Stimulated activated effector memory CD8-positive, alpha-beta T cell treated with anti-CD3 and anti-CD28 coated beads, Interleukin-12 subunit alpha, Interleukin-12 subunit beta, amount 100 ng/mL, for 72 hours (primary cell): ENCODE measurements at regions not wholly inside any gene's neighbourhood (a gene's known extent, or its start where the extent isn't known, plus 50 kb on each side); places are given as distances from the start of the nearest gene placed in this dataset.
A peak's percentile ranks its signal among the peaks of the same experiment; 100 is the strongest.
"Not testable (repeated sequence)": the region's sequence is repeated elsewhere in the genome, so short reads cannot be mapped to it uniquely, and the experiment has no call there.

Experiments
- ATAC-seq: fragments of 150-1000 bp; cut with Tn5 transposase; 2 replicates; pipeline ENCODE4 v1.10.0; 2021
- DNase-seq, 2 donors: peaks; one replicate each; pipeline ENCODE4 v3.0.0; 2021 to 2022; ENCODE audit warnings: low spot score in 2 of 2
- H3K27ac Mint-ChIP-seq: one replicate; pipeline ENCODE4 v1.8.0; 2022; ENCODE audit warnings: mild to moderate bottlenecking, mixed read lengths
- H3K36me3 Mint-ChIP-seq: one replicate; pipeline ENCODE4 v1.8.0; 2022; ENCODE audit warnings: mild to moderate bottlenecking, mixed read lengths
- H3K4me1 Mint-ChIP-seq: one replicate; pipeline ENCODE4 v1.8.0; 2022; ENCODE audit warnings: mixed read lengths
- H3K4me3 Mint-ChIP-seq: one replicate; pipeline ENCODE4 v1.8.0; 2022; ENCODE audit warnings: mild to moderate bottlenecking, mixed read lengths
- H3K9me3 Mint-ChIP-seq: one replicate; pipeline ENCODE4 v1.8.0; 2022; ENCODE audit warnings: mixed read lengths

DNA sequence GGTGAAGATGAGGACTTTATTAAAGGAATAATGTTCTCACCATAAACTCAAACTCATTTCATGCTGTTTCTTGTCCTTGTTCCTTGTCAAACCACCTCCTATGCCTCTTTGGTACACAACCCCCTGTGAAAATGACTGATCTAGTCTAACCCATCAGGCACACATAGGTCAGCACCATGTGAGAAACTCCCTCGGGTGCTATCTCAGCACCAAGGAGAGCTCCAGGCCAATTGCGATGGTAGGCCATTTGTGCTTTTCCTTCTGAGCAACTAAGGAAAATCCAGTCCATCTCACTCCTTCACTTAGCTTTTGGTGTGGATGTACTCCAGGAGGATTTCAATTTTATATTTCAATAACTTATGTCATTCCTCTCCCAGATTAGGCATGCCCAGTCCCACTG lies 199.8 kb downstream of the ZNF608 start:
- Mint-ChIP-seq H3K9me3 (peaks cover 3% of the 10 kb centered on the region), H3K4me3 (no peak overlapping the region), H3K27ac (no peak overlapping the region), H3K36me3 (no peaks in the 10 kb centered on the region), H3K4me1 (no peaks in the 10 kb centered on the region)
- DNase-seq (no peak), ATAC-seq (no peak)

DNA sequence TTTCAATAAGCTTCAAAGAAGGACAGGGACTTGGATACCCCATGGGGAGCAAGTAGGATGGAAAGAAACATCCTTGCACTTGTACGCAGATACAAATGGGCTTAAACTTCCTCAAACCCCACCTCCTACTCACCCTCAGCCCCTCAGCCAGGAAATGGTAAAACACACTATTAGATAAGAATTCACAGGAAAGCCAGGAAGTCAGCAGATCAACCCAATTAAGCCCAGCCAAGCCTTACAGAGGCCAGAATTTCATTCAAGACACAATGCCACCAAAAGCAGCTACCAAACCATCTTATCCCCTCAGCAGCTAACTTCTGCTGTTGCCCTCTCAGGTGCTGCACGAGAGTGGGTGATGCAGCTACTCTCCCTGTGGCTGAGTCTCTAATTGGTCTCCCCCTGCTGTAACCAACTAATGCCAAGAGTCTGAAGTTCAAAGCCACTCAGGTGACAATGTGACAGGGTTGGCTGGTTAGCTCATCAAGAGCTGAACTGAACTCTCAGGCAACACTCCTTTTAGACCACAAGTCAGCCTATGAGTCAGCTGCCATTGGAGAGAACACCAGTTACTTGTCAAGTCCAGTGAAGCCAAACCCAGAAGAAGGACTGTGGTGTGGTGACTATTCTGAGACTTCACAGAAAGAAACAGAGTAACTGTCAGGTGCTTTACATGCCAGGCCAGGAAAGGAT lies 201.9 kb downstream of the ZNF608 start:
- DNase-seq (no peak), ATAC-seq (peak; percentile 31)
- H3K27ac Mint-ChIP-seq, result no peak overlapping the region
- H3K9me3 Mint-ChIP-seq, result peaks cover 6% of the 10 kb centered on the region
- no peaks in the 10 kb centered on the region for H3K36me3 Mint-ChIP-seq
- H3K4me1 Mint-ChIP-seq, result no peaks in the 10 kb centered on the region
- H3K4me3 Mint-ChIP-seq, result no peak overlapping the region

DNA sequence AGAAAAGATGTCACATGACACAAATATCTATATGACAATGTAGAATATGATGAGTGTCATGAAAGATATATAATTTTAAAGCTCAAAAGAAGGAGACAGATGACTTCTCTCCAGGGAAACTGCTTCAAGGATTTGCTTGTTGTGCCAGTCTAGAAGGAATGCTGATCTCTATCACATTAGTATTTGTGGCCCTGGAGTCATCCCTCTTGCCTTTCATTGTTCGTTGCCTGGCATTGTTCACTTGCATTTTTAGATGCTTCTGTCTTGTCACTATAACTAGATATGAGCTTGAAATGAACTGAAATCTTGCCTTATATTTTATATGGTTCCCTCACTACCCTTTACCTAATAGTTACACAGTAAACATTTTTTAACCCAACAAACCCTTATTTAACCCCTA lies 207.5 kb downstream of the ZNF608 start:
- H3K4me1 Mint-ChIP-seq, result no peaks in the 10 kb centered on the region
- no peak overlapping the region for H3K27ac Mint-ChIP-seq
- no peaks in the 10 kb centered on the region for H3K36me3 Mint-ChIP-seq
- peaks cover 10% of the 10 kb centered on the region for H3K9me3 Mint-ChIP-seq
- DNase-seq (no peak), ATAC-seq (no peak)
- no peak overlapping the region for H3K4me3 Mint-ChIP-seq

DNA sequence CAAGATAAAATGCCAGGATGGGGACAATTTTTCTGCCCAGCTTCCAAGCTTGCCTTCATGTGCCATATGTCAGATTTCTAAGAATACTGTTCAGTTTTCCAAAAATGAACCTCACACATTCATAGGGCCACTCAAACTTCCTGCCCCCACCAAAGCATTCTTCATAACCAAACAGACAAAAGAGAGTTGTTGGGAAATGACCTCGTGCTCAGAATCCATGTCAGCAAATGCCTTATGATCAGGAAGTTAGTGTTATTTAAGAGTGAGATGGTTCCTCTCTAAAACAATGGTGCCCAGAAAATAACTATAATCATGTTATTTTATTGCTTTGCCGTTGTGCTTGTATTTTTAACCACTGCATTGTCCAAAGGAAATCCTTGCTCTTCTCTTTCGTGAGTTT lies 208.2 kb downstream of the ZNF608 start:
- H3K27ac Mint-ChIP-seq, result no peak overlapping the region
- DNase-seq, result no peak
- no peak overlapping the region for H3K4me3 Mint-ChIP-seq
- H3K36me3 Mint-ChIP-seq, result no peaks in the 10 kb centered on the region
- ATAC-seq, result no peak
- no peaks in the 10 kb centered on the region for H3K4me1 Mint-ChIP-seq
- peaks cover 13% of the 10 kb centered on the region for H3K9me3 Mint-ChIP-seq

DNA sequence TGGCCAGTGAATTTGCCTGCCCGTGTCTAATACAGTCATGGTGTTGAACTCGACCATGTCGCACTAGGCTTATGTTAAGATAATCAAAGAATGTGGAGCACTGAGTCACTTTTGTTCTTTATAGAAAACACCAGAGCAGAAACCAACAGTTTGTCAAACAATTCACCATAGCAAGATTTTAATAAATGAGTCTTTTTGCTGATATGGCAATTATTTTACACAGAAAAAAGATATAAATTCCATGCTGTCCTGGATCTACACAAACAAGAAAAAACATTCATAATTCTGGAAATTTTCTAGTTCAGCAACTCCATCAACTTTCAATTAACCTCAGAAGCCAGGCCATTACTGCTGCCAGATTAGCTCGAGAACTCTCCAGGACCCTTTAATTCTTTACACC lies 208.9 kb downstream of the ZNF608 start:
- Mint-ChIP-seq H3K36me3 (no peaks in the 10 kb centered on the region), H3K27ac (no peak overlapping the region), H3K4me1 (no peaks in the 10 kb centered on the region), H3K4me3 (no peak overlapping the region), H3K9me3 (peaks cover 14% of the 10 kb centered on the region)
- ATAC-seq (no peak), DNase-seq (no peak)

DNA sequence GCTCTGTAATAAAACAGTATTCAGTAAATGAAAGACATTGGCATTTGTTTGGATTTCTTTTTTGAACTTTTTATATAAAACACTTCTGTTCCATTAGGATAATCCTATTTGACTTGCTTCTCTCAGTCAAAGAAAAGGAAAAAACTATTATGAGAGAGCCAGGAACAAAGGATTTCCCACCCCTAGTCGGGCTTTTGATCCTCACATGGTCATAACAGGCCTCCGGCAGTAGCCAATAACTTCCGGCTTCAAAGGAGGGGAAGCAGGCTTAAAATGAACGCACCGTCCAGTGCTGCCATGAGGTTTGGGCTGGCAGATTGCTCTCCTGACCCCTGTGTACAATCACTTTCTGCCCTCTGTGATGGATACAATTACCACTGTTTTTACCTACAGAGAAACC lies 209.3 kb downstream of the ZNF608 start:
- Mint-ChIP-seq H3K9me3 (peaks cover 15% of the 10 kb centered on the region), H3K36me3 (no peaks in the 10 kb centered on the region), H3K27ac (no peak overlapping the region), H3K4me1 (no peaks in the 10 kb centered on the region), H3K4me3 (no peak overlapping the region)
- DNase-seq (no peak), ATAC-seq (no peak)

DNA sequence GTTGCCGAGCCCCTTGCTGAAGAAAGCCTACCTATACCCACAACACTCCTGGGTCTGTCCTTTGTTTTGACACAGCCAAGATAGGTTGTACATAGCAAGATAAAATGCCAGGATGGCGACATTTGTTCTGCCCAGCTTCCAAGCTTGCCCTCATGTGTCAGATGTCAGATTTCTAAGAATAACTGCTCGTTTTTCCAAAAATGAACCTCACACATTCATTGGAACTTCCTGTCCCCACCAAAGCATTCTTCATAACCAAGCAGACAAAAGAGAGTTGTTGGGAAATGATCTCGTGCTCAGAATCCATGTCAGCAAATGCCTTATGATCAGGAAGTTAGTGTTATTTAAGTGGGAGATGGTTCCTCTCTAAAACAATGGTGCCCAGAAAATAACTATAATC lies 210.1 kb downstream of the ZNF608 start:
- ATAC-seq, result no peak
- Mint-ChIP-seq H3K4me3 (no peak overlapping the region), H3K9me3 (peaks cover 15% of the 10 kb centered on the region), H3K4me1 (no peaks in the 10 kb centered on the region), H3K36me3 (no peaks in the 10 kb centered on the region), H3K27ac (no peak overlapping the region)
- no peak for DNase-seq

DNA sequence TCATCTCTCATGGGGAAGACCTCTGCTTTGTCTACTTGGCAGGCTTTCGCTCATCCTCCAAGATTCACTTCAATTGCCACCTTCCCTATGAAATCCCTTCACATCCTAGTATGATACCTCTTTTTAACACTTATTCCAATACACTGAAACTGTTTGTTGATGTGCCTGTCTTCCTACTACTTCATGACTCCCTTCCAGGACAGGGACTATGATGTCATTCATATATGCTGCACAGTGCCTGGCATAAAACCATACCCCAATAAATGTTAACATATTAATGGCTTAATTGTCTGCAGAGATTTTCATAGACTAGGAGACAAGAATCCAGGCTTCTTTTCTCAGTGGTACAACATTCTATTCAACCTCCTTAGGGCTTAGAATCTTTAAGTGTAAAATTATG lies 215.5 kb downstream of the ZNF608 start:
- H3K27ac Mint-ChIP-seq, result no peak overlapping the region
- H3K4me3 Mint-ChIP-seq, result no peak overlapping the region
- H3K4me1 Mint-ChIP-seq, result no peaks in the 10 kb centered on the region
- no peak for ATAC-seq
- peaks cover 22% of the 10 kb centered on the region for H3K9me3 Mint-ChIP-seq
- DNase-seq, result no peak
- H3K36me3 Mint-ChIP-seq, result no peaks in the 10 kb centered on the region

DNA sequence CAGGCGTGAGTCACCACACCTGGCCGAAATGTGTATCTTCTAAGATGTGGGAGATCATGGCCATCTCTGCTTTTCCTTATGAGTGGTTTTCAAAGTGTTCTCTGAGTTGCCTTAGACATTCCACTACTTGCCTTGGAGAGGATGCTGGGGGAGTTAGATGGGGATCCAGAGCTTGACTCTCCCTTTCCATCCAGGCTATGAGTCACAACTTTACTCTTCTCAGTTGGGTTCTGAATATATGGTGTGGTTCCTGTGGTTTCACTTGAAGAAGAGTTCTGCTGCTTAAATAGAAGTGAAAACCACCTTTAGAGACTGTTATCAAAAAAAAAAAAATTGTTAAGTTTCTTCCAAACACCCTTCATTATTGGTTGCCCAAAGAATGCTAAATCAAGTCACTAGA lies 217.6 kb downstream of the ZNF608 start:
- Mint-ChIP-seq H3K36me3 (no peaks in the 10 kb centered on the region), H3K4me3 (no peak overlapping the region), H3K4me1 (no peaks in the 10 kb centered on the region), H3K9me3 (peaks cover 22% of the 10 kb centered on the region), H3K27ac (no peak overlapping the region)
- DNase-seq, result no peak
- ATAC-seq, result peak; percentile 26

DNA sequence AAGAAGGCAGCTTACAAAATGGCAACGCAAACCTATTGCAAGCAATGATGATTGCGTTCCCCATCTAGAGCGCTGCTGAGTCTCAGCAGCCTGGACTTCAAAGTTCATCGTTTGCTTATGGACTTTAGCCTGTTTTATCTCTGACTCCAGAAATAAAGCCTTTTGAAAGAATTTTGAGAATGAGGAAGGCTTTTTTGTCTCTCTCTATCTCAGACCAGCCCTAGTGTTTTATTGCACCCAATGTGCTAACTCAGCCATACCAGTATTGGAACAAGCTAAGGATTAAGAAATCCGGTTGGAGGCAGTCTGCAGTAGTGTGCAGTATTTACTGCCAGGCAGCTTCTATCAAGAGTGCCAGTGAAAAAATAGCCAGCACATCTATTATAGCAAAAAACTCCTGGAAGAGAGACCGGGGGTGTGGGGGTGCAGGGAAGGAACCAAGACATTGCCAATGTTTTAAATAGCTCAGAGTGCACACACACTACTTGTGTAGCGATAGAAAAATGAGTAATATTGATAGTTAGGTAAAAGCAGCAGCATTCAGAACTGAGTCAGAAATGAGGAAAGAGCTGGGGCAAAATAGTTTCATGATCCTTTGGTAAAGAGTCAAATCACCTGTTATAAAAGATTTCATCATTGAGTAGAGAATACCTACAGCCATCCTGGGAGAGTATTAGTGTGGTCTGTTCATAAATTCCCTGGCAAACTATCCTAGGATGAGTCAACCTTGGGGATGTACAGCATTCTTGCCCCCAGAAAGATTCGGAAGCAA lies 219.0 kb downstream of the ZNF608 start:
- Mint-ChIP-seq H3K36me3 (no peaks in the 10 kb centered on the region), H3K4me3 (no peak overlapping the region), H3K4me1 (no peaks in the 10 kb centered on the region), H3K9me3 (peaks cover 16% of the 10 kb centered on the region), H3K27ac (no peak overlapping the region)
- ATAC-seq, result no peak
- no peak for DNase-seq

DNA sequence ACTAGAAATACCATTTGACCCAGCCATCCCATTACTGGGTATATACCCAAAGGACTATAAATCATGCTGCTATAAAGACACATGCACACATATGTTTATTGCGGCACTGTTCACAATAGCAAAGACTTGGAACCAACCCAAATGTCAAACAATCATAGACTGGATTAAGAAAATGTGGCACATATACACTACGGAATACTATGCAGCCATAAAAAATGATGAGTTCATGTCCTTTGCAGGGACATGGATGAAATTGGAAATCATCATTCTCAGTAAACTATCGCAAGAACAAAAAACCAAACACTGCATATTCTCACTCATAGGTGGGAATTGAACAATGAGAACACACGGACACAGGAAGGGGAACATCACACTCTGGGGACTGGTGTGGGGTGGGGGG lies 220.4 kb downstream of the ZNF608 start:
- not testable (repeated sequence) for H3K4me3 Mint-ChIP-seq, ATAC-seq, H3K27ac Mint-ChIP-seq, DNase-seq, H3K36me3 Mint-ChIP-seq, H3K4me1 Mint-ChIP-seq
- peaks cover 16% of the 10 kb centered on the region for H3K9me3 Mint-ChIP-seq

DNA sequence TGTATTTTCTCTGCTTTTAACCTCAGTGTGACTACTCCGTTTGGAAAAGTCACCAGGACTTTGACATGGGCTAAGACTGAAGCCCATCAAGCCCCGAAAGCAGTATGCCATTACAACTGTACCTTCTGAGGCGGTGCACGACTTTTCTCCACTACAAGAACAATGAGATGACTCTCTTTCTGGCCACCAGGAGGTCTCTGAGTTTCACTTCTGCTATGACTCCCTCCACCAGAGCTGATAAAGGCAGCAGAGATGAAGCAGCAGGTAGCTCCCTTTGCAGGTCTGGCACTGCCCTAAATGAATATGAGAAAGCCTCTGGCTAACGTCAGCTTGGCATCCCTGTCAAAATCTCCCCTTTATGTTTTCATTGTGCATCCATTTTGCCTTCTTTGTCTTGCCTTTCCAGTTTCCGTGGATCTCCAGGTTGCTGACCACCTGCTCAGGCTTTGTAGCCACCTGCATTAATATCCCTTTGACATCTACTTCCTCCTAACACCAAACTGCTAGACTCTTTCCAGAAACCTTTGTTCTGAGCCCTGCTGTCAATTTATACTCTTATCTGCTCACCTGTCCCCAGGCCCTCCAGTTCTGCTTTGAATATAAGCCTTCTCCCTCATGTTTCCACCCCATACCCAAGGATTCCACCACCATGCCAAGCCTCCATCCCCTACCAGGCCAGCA lies 221.7 kb downstream of the ZNF608 start:
- H3K27ac Mint-ChIP-seq, result no peak overlapping the region
- peaks cover 14% of the 10 kb centered on the region for H3K9me3 Mint-ChIP-seq
- ATAC-seq (peak; percentile 28), DNase-seq (no peak)
- no peak overlapping the region for H3K4me3 Mint-ChIP-seq
- H3K4me1 Mint-ChIP-seq, result no peaks in the 10 kb centered on the region
- no peaks in the 10 kb centered on the region for H3K36me3 Mint-ChIP-seq

DNA sequence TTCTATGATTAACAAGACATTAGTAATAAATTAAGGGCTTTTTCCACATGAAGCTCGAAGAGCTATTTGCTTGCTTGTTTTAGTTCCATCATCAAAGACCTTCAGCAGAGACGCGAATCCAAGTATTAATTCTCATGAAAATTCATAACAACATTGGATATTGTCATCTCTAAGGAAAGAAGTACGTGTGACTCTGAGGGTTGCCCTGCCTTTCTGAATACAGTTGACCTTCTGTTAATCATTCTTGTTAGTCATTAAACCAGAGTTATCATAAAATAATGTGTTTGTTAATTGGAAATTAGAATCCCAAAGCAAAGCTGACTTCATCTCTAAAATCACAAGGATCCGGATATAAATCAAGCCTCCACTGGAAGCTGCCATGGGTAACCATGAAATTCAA lies 222.5 kb downstream of the ZNF608 start:
- H3K27ac Mint-ChIP-seq, result no peak overlapping the region
- H3K36me3 Mint-ChIP-seq, result no peaks in the 10 kb centered on the region
- no peak overlapping the region for H3K4me3 Mint-ChIP-seq
- ATAC-seq, result no peak
- H3K4me1 Mint-ChIP-seq, result no peaks in the 10 kb centered on the region
- H3K9me3 Mint-ChIP-seq, result peaks cover 14% of the 10 kb centered on the region
- no peak for DNase-seq

DNA sequence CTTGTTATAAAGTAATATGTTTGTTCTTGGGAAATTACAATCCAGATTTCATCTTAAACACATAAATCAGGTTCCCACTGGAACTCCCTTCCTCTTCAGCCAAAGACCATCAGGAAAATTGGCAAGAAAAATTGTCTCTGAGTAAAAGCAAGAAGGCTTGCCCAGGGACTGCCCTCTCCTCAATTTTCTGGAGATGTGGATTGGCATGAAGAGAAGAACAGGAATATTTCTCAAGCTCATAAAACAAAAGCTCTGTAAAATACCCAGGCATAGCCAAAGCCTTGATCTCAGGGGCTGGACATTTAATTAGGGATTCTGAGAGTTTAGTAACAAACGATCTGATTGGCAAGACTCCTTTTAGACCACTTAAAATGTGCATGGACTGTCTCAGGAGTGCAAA lies 223.4 kb downstream of the ZNF608 start:
- Mint-ChIP-seq H3K4me1 (no peaks in the 10 kb centered on the region), H3K27ac (no peak overlapping the region), H3K9me3 (peaks cover 12% of the 10 kb centered on the region), H3K36me3 (no peaks in the 10 kb centered on the region), H3K4me3 (no peak overlapping the region)
- no peak for DNase-seq
- no peak for ATAC-seq

DNA sequence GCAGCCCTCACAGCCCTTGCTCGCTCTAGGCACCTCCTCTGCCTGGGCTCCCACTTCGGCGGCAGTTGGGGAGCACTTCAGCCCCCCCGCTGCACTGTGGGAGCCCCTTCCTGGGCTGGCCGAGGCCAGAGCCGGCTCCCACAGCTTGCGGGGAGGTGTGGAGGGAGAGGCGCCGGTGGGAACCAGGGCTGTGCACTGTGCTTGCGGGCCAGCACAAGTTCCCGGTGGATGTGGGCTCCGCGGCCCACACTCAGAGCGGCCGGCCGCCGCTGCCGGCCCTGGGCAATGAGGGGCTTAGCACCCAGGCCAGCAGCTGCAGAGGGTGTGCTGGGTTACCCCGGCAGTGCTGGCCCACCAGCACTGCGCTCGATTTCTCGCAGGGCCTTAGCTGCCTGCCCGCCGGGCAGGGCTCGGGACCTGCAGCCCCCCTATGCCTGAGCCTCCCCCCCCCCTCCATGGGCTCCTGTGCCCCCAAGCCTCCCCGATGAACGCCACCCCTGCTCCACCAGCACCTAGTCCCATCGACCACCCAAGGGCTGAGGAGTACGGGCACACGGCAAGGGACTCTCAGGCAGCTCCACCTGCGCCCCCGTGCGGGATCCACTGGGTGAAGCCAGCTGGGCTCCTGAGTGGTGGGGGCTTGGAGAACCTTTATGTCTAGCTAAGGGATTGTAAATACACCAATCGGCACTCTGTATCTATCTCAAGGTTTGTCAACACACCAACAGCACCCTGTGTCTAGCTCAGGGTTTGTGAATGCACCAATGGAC lies 224.8 kb downstream of the ZNF608 start:
- no peaks in the 10 kb centered on the region for H3K4me1 Mint-ChIP-seq
- ATAC-seq (no peak), DNase-seq (no peak)
- no peak overlapping the region for H3K4me3 Mint-ChIP-seq
- H3K36me3 Mint-ChIP-seq, result no peaks in the 10 kb centered on the region
- H3K27ac Mint-ChIP-seq, result no peak overlapping the region
- peaks cover 11% of the 10 kb centered on the region for H3K9me3 Mint-ChIP-seq
